GM12872 (cell line): ENCODE measurements at regions not wholly inside any gene's neighbourhood (a gene's known extent, or its start where the extent isn't known, plus 50 kb on each side); places are given as distances from the start of the nearest gene placed in this dataset.

ENCODE experiments used
- CTCF ChIP-seq: IDR thresholded peaks from 3 replicates; pipeline ENCODE4 v1.5.1; 2011; ENCODE audit warnings: low read depth, mild to moderate bottlenecking, low read length, moderate library complexity; ENCODE audit not compliant: insufficient read depth

- TF ChIP-seq CTCF = no peak
Measured at GRCh38 chr6:22668307-22668706, 98.9 kb downstream of the HDGFL1 start.

GRCh38 chr6:22668717-22669116, 99.4 kb downstream of the HDGFL1 start:
- TF ChIP-seq CTCF = no peak

DNA sequence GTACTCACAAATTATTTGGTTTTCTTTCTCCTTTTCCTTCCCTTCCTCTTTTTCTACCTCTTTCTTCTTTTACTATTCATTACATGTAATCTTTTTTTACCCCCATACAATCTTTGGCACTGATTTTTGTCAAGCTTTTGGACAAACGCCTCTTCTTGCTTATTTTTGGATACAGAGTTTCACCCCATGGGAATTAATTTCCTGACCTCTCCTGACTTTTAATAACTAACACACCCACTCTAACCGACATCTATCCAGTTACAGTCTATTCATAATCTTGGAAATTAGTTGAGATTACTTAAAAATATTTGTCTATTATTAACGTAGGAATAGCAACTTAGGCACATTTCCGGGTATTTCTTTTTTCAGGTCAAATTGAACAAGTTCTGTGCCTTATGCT, 101.2 kb downstream of the HDGFL1 start:
- no peak for TF ChIP-seq CTCF

DNA sequence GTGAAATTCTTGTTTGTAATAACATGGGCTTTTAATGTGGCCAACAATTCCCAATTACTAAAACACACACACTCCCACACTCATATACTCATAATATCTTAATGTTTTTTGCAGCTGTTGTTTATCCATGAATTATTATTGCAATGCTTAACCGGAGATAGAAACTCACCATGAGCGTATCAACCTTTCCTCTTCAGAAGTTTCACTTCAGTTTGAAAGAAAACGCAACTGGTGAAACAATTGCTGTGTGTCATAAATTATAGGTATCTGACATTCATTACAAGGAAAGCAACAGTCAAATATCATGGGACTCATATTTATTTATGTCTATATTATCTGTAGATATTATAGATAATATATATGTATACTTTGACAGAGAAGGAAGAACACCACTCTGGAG, 104.1 kb downstream of the HDGFL1 start:
- no peak for TF ChIP-seq CTCF

- TF ChIP-seq CTCF = no peak
Measured at GRCh38 chr6:22680950-22681349, 111.6 kb downstream of the HDGFL1 start.

- no peak for TF ChIP-seq CTCF
Measured at GRCh38 chr6:22681761-22682160, 112.4 kb downstream of the HDGFL1 start.

DNA sequence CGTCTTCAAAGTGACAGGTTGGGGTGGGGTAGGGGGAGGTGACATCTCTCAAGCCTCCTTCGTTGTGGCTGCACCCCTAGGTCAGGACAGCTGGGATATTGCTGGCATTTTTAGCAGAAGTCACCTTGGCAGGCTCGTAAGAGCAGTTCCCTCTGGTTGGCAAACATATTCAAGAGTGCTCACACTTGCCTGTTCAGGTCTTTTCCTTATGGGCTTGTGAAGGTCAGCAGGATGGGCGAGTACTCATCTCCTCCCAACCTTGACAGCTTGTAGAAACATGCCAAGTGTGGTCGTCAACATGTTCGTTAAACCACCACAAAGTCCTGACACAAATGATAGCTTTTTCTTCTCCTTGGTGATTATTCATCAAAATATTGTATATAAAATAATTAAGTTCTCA, 113.6 kb downstream of the HDGFL1 start:
- TF ChIP-seq CTCF = no peak

- no peak for TF ChIP-seq CTCF
Measured at GRCh38 chr6:22690446-22690845, 121.1 kb downstream of the HDGFL1 start.
